H1 (cell line): ENCODE measurements at regions not wholly inside any gene's neighbourhood (a gene's known extent, or its start where the extent isn't known, plus 50 kb on each side); places are given as distances from the start of the nearest gene placed in this dataset.

Experiments used
- BCL11A ChIP-seq, 2 experiments: IDR thresholded peaks; one replicate each; pipeline ENCODE4 v1.6.1; 2011; ENCODE audit warnings: low read depth in 2 of 2, low read length in 2 of 2, mild to moderate bottlenecking in 2 of 2
- CREB1 ChIP-seq: IDR thresholded peaks from 2 replicates; pipeline ENCODE4 v1.6.1; 2012; ENCODE audit warnings: inconsistent platforms
- FOSL1 ChIP-seq: IDR thresholded peaks from 2 replicates; pipeline ENCODE4 v1.6.1; 2011; ENCODE audit warnings: mild to moderate bottlenecking, low read depth, low read length, moderate library complexity; ENCODE audit not compliant: insufficient read depth
- NRF1 ChIP-seq: IDR thresholded peaks from 2 replicates; pipeline ENCODE4 v1.6.1; 2011; ENCODE audit warnings: mild to moderate bottlenecking, low read depth, low read length, improper control_type of control experiment
- SUZ12 ChIP-seq: fragments of 200-600 bp; sonication (generic); IDR thresholded peaks from 2 replicates; pipeline ENCODE4 v1.6.1; 2012; ENCODE audit warnings: mild to moderate bottlenecking, inconsistent platforms, low read length, moderate library complexity, mixed read lengths

DNA sequence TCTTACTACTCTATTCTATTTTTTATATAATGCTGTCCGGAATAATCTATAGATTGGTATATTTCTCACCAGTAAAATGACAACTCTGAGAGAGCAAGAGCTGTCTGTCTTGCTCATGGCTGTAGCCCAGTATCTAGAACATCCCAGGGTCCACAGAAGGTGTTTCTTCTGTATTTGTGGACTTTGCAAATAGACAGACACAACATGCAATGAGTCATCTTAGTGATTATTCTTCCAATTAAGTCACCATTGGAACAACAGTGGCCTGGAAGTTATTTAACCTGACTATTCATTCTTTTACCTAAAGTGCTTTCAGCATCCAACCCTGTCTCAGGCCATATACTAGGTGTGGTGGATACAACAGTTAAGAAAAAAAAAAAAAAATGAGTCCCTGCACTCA lies 179.5 kb downstream of the PPARGC1A start (continued):
- no peak for TF ChIP-seq FOSL1
- TF ChIP-seq CREB1, result no peak
- TF ChIP-seq BCL11A (IDR thresholded peaks at IDR 0.05; ENCODE audit: low read depth in 2 of 2, low read length in 2 of 2), result no peak
- TF ChIP-seq NRF1, result no peak
- no peak for TF ChIP-seq SUZ12
